Ammon's horn (tissue), 1 donor: ENCODE measurements at regions not wholly inside any gene's neighbourhood (a gene's known extent, or its start where the extent isn't known, plus 50 kb on each side); places are given as distances from the start of the nearest gene placed in this dataset.

Source experiments
- DNase-seq: peaks from one replicate; pipeline ENCODE4 v3.0.0-alpha.2; 2016; ENCODE audit warnings: low spot score

GRCh38 chr10:88127766-88128165 lies 264.3 kb downstream of the PTEN start:
- no peak for DNase-seq

- no peak for DNase-seq
Observed at GRCh38 chr10:88129013-88129412, 265.6 kb downstream of the PTEN start.

DNA sequence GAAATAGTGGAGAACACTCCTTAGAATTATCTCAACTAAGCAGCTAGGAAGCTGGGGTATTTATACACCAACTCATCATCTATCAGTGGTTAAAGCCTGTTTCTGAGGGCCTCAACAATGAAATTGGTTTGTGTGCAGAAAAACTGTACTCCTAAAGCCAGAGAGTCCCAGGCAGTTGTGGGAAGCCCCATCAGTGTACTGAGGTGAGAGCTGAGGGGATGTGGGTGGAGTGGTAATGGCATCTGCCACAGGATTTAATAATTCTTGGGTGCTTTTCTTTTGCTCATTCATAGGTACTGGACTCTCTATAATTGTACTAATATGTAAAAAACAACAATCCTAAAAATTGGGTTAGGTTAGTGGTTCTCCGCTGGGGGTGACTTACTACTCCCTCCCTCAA lies 267.5 kb downstream of the PTEN start:
- no peak for DNase-seq

GRCh38 chr10:88131511-88132139 lies 268.2 kb downstream of the PTEN start:
- peak; percentile 27 for DNase-seq

GRCh38 chr10:88136712-88137111 lies 273.3 kb downstream of the PTEN start:
- DNase-seq, result no peak

GRCh38 chr10:88138319-88138848 lies 275.0 kb downstream of the PTEN start:
- DNase-seq, result no peak

- DNase-seq, result no peak
Observed at GRCh38 chr10:88147000-88147798, 283.8 kb downstream of the PTEN start.

GRCh38 chr10:88149906-88150305 lies 286.5 kb downstream of the PTEN start:
- DNase-seq, result no peak

- no peak for DNase-seq
Observed at GRCh38 chr10:88150339-88150738, 286.9 kb downstream of the PTEN start.

- DNase-seq, result no peak
Observed at GRCh38 chr10:88152728-88153133, 289.3 kb downstream of the PTEN start.

GRCh38 chr10:88154596-88155250 lies 291.3 kb downstream of the PTEN start:
- no peak for DNase-seq

DNA sequence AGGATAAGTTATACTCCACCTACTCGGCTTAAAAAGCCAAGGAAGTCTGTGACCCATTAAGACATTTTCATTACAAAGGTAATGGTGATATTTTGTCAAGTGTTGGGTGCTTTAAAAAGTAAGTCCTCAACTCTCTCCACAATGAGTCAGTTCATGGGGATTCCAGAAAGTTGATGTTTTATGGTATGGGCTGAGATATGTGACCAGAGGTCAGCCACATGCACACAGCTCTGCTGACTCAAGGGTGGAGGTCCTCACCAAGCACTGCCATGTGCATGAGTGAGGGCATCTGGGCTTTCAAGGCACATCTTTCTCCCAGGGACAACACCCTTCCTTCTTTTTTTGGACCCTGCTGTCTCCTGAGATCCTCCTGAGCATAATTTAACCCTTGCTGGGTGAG lies 292.9 kb downstream of the PTEN start:
- no peak for DNase-seq

DNA sequence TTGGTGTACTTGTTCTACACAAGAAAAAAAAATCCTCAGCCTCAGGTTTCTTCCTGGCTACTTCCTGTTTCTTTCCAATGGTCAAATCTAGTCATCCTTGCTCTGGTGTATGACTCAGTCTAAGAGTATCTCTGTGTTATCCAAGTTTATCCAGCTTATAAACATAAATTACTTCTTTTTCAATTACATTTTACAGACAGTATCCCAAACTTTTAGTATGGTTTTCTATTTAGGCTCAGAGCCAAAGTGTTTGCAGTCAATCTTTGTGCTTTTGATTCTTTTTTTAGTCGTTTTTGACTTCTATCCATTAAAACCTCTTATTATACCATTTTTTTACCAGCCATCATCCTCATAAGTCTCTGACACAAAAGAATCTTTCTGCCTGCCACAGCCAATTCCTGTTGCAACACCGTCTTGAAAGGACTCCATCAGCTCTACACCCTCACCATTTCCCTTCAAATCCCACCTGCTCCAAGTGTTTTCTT lies 294.6 kb downstream of the PTEN start:
- no peak for DNase-seq

DNA sequence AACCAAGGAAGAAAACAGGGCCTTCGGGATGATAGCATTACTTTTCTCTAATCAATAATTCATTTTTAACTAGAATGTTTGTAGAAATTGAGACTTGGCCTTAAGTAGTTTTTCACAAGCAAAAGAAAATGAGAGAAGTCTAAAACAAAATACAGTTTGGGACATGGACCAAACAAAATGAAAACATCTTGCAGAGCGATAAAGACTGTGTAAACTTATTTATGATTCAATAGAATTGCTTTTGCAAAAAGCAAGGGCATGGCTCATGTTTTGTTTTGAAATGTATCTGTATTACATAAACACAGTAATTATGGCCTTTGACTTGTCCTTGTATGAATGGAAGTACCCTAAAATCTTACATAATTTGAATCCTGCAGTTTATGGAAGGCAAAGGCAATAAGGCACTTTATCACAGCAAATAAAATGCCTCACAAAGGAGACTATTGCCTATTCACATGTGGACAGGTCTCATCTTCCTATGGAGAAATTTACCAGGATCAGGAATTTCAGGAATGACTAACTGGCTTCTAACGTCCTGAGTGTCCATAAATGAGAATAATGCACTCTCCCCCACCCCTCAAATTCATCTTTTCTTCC lies 295.2 kb downstream of the PTEN start:
- DNase-seq, result no peak

DNA sequence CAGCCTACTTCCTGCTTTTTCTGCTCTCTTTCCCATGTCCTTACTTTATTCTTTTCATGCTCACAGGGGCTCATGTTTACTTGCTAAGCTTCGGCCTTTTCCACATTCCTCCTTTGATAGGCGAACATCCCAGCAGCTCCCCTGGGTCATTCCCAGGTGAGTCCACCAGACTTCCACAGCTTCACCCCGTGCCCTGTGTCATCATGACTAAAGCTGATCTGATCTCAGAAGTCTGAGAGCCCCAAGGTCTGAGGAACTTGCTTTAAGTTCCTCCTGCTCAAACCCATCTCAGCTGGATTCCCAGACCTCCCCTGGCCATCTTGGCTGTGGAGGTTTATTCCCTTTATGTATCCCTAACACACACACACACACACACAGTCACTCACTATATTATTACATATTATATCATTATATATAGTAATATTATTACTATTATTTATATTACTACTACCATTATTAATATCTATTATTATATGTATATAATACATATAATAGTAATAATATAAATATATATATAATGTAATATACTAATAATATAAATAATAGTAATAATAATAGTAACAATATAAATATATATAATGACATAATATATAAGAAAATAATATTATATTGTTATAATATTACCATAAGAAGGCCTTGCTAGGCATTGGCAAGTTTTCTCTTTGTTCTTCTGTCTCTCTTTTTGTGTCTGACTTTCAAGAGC lies 295.9 kb downstream of the PTEN start:
- DNase-seq, result no peak

DNA sequence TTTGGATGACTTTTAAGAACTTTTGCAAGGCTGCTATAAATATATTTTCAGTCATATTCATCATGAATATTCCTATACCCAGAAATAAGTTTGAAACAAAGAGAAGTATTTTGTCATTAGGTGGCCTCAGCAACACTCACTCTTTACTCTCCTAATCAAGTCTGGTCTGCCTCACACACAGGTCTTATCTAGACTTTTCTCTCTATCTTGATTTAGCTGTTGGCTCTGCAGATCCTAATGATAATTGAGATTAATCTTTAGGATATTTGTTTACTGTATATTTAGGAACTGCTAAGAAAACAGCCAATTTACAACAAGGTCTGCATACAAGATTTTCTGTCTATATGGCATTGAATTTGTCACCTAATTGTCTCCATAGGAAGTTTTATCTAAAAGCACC lies 297.6 kb downstream of the PTEN start:
- DNase-seq, result no peak

- DNase-seq, result no peak
Observed at GRCh38 chr10:88161756-88162155, 298.3 kb downstream of the PTEN start.

DNA sequence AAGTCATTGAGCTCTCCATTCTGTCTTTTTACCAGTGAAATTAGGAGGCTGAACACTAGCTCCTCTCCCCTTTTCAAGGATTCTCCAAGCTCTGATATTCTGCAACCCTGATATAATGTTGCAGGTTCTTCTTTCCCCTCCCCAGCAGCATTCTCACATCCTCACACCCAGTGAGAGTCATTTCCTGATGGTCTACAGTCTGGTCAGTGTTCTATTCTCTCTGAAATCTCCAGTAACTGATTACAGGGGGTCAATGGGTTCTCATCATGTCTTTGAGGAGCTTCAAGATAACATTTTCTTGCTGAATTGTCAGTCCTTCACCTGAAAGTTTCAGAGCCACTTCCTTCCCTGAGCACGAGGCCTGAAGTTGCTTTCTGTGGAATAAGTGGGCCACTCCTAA lies 299.4 kb downstream of the PTEN start:
- DNase-seq, result no peak

GRCh38 chr10:88163572-88163971 lies 300.1 kb downstream of the PTEN start:
- DNase-seq, result no peak

DNA sequence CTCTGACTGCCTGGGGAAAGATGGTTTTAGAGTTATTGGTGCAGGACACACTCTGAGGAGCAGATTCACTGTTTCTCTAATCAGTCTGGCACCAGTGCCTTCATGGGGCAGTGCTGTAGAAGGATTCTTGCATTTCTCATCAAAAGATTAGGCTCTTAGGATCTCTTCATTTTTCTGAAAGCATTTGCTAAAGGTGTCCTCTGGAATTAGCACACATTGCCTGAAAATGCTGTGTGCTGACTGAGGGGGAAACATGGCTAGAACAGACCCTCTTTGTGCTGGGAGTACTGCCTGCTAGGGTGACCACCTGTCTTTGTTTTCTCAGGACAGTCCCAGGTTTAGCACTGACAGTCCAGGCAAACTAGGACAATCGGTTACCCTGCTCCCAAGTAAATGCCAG lies 301.0 kb downstream of the PTEN start:
- DNase-seq, result no peak

GRCh38 chr10:88165849-88166271 lies 302.4 kb downstream of the PTEN start:
- DNase-seq, result peak; percentile 27
